ENCODE measurements at regions not wholly inside any gene's neighbourhood (a gene's known extent, or its start where the extent isn't known, plus 50 kb on each side); places are given as distances from the start of the nearest gene placed in this dataset.

- no peak for DNase-seq
These were observed 775.4 kb upstream of the ID2 start for GRCh38 chr2:7906431-7906830.

- DNase-seq = no peak
These were observed 774.8 kb upstream of the ID2 start for GRCh38 chr2:7907041-7907440.

GRCh38 chr2:7910752-7911151 is 771.1 kb upstream of the ID2 start:
- DNase-seq = no peak

- no peak for DNase-seq
These were observed 770.7 kb upstream of the ID2 start for GRCh38 chr2:7911196-7911595.

GRCh38 chr2:7913974-7914373 is 767.9 kb upstream of the ID2 start:
- DNase-seq = no peak

- no peak for DNase-seq
These were observed 766.4 kb upstream of the ID2 start for GRCh38 chr2:7915302-7916091.

- DNase-seq = no peak
These were observed 765.2 kb upstream of the ID2 start for GRCh38 chr2:7916670-7917069.

- no peak for DNase-seq
These were observed 762.3 kb upstream of the ID2 start for GRCh38 chr2:7919510-7919909.

- DNase-seq = no peak
These were observed 757.7 kb upstream of the ID2 start for GRCh38 chr2:7924023-7924762.

GRCh38 chr2:7925506-7925905 is 756.4 kb upstream of the ID2 start:
- no peak for DNase-seq

- no peak for DNase-seq
These were observed 754.2 kb upstream of the ID2 start for GRCh38 chr2:7927691-7928090.

GRCh38 chr2:7929281-7929680 is 752.6 kb upstream of the ID2 start:
- no peak for DNase-seq

GRCh38 chr2:7930800-7931635 is 750.8 kb upstream of the ID2 start:
- DNase-seq = no peak

GRCh38 chr2:7931808-7932207 is 750.0 kb upstream of the ID2 start:
- no peak for DNase-seq

- no peak for DNase-seq
These were observed 748.2 kb upstream of the ID2 start for GRCh38 chr2:7933672-7934071.

- DNase-seq = no peak
These were observed 747.4 kb upstream of the ID2 start for GRCh38 chr2:7934476-7934875.

- DNase-seq = no peak
These were observed 744.8 kb upstream of the ID2 start for GRCh38 chr2:7937082-7937481.

GRCh38 chr2:7940723-7941122 is 741.1 kb upstream of the ID2 start:
- DNase-seq = no peak

GRCh38 chr2:7943446-7943845 is 738.4 kb upstream of the ID2 start:
- no peak for DNase-seq

- DNase-seq = no peak
These were observed 736.8 kb upstream of the ID2 start for GRCh38 chr2:7945026-7945425.

- no peak for DNase-seq
These were observed 731.7 kb upstream of the ID2 start for GRCh38 chr2:7950035-7950612.

- no peak for DNase-seq
These were observed 730.9 kb upstream of the ID2 start for GRCh38 chr2:7951001-7951400.

GRCh38 chr2:7951490-7951889 is 730.4 kb upstream of the ID2 start:
- DNase-seq = no peak
